ENCODE measurements at regions not wholly inside any gene's neighbourhood (a gene's known extent, or its start where the extent isn't known, plus 50 kb on each side); places are given as distances from the start of the nearest gene placed in this dataset.
"Not testable (repeated sequence)": the region's sequence is repeated elsewhere in the genome, so short reads cannot be mapped to it uniquely, and the experiment has no call there.

GRCh38 chr3:194028434-194029004, 107.4 kb upstream of the HES1 start:
- no peak for DNase-seq

- no peak for DNase-seq
These were observed 106.1 kb upstream of the HES1 start for GRCh38 chr3:194029846-194030245.

- DNase-seq = peak; percentile 98
These were observed 105.6 kb upstream of the HES1 start for GRCh38 chr3:194030372-194030771.

GRCh38 chr3:194031349-194031748, 104.6 kb upstream of the HES1 start:
- no peak for DNase-seq

- no peak for DNase-seq
These were observed 103.9 kb upstream of the HES1 start for GRCh38 chr3:194031867-194032635.

- no peak for DNase-seq
These were observed 103.0 kb upstream of the HES1 start for GRCh38 chr3:194032828-194033435.

- DNase-seq = no peak
These were observed 101.3 kb upstream of the HES1 start for GRCh38 chr3:194034346-194035336.

- no peak for DNase-seq
These were observed 100.4 kb upstream of the HES1 start for GRCh38 chr3:194035406-194036138.

- DNase-seq = no peak
These were observed 99.1 kb upstream of the HES1 start for GRCh38 chr3:194036842-194037241.

- DNase-seq = not testable (repeated sequence)
These were observed 97.6 kb upstream of the HES1 start for GRCh38 chr3:194038346-194038745.

- DNase-seq = no peak
These were observed 97.0 kb upstream of the HES1 start for GRCh38 chr3:194038960-194039359.

- no peak for DNase-seq
These were observed 95.3 kb upstream of the HES1 start for GRCh38 chr3:194040516-194041273.

GRCh38 chr3:194042927-194043326, 93.0 kb upstream of the HES1 start:
- no peak for DNase-seq

GRCh38 chr3:194043516-194043915, 92.4 kb upstream of the HES1 start:
- DNase-seq = no peak

- no peak for DNase-seq
These were observed 90.7 kb upstream of the HES1 start for GRCh38 chr3:194045289-194045688.

GRCh38 chr3:194045919-194046318, 90.0 kb upstream of the HES1 start:
- DNase-seq = no peak

- DNase-seq = no peak
These were observed 89.4 kb upstream of the HES1 start for GRCh38 chr3:194046531-194046930.

GRCh38 chr3:194046995-194047645, 88.8 kb upstream of the HES1 start:
- peak; percentile 75 for DNase-seq

GRCh38 chr3:194049394-194049793, 86.6 kb upstream of the HES1 start:
- DNase-seq = no peak

GRCh38 chr3:194050782-194051320, 85.1 kb upstream of the HES1 start:
- no peak for DNase-seq
